GM23338 (cell line): ENCODE measurements at regions not wholly inside any gene's neighbourhood (a gene's known extent, or its start where the extent isn't known, plus 50 kb on each side); places are given as distances from the start of the nearest gene placed in this dataset.

Experiments used
- ATAC-seq: fragments of 200-7000 bp; cut with Tn5 transposase; 3 replicates; pipeline ENCODE4 v1.9.1; 2020
- DNase-seq: peaks from one replicate; pipeline ENCODE4 v3.0.0-alpha.2; 2015; ENCODE audit warnings: low spot score
- H2AFZ ChIP-seq: fragments of 200-600 bp; sonication (generic); 2 replicates; pipeline ENCODE4 v1.8.0; 2016; ENCODE audit warnings: antibody characterized with exemption, mild to moderate bottlenecking, moderate library complexity
- H3F3A ChIP-seq: fragments of 200-600 bp; sonication (generic); replicated peaks from 2 replicates; pipeline ENCODE4 v1.8.0; 2017; ENCODE audit warnings: antibody characterized with exemption, mixed run types, low read depth
- H3K27ac ChIP-seq: fragments of 200-600 bp; sonication (generic); 2 replicates; pipeline ENCODE4 v1.6.1; 2016; ENCODE audit warnings: low read depth
- H3K27me3 ChIP-seq: fragments of 200-600 bp; sonication (generic); 2 replicates; pipeline ENCODE4 v1.8.0; 2016; ENCODE audit warnings: mild to moderate bottlenecking, mixed run types, moderate library complexity; ENCODE audit not compliant: insufficient read depth
- H3K36me3 ChIP-seq: fragments of 200-600 bp; sonication (generic); 2 replicates; pipeline ENCODE4 v1.8.0; 2016; ENCODE audit warnings: mild to moderate bottlenecking; ENCODE audit not compliant: insufficient read depth
- H3K4me1 ChIP-seq: fragments of 200-600 bp; sonication (generic); 2 replicates; pipeline ENCODE4 v1.8.0; 2016; ENCODE audit warnings: mild to moderate bottlenecking, moderate library complexity; ENCODE audit not compliant: insufficient read depth
- H3K4me2 ChIP-seq: fragments of 200-600 bp; sonication (generic); 2 replicates; pipeline ENCODE4 v1.7.1; 2017; ENCODE audit warnings: mixed run types
- H3K4me3 ChIP-seq: fragments of 200-600 bp; sonication (generic); 2 replicates; pipeline ENCODE4 v1.6.1; 2016; ENCODE audit warnings: mixed run types
- H3K79me2 ChIP-seq: fragments of 200-600 bp; sonication (generic); replicated peaks from 2 replicates; pipeline ENCODE4 v1.8.0; 2017; ENCODE audit warnings: mild to moderate bottlenecking; ENCODE audit not compliant: insufficient read depth
- H3K9me2 ChIP-seq: fragments of 200-600 bp; sonication (generic); 2 replicates; pipeline ENCODE4 v1.8.0; 2017; ENCODE audit not compliant: insufficient read depth
- H4K20me1 ChIP-seq: fragments of 200-600 bp; sonication (generic); replicated peaks from 2 replicates; pipeline ENCODE4 v1.8.0; 2017; ENCODE audit warnings: mild to moderate bottlenecking; ENCODE audit not compliant: insufficient read depth
- H3K27ac Mint-ChIP-seq: 2 replicates; pipeline ENCODE4 v1.8.0; 2020; ENCODE audit warnings: inconsistent platforms, mild to moderate bottlenecking, moderate library complexity, mixed read lengths
- H3K27me3 Mint-ChIP-seq: 3 replicates; pipeline ENCODE4 v1.8.0; 2022; ENCODE audit warnings: low read depth, mild to moderate bottlenecking, moderate library complexity, mixed read lengths, inconsistent platforms; ENCODE audit not compliant: insufficient read depth, poor library complexity
- H3K36me3 Mint-ChIP-seq: 3 replicates; pipeline ENCODE4 v1.8.0; 2021; ENCODE audit warnings: low read depth, mild to moderate bottlenecking, inconsistent platforms, moderate library complexity, mixed read lengths
- H3K4me1 Mint-ChIP-seq: 3 replicates; pipeline ENCODE4 v1.8.0; 2020; ENCODE audit warnings: mild to moderate bottlenecking, inconsistent platforms, mixed read lengths
- H3K4me3 Mint-ChIP-seq: 3 replicates; pipeline ENCODE4 v1.8.0; 2021; ENCODE audit warnings: moderate library complexity, mild to moderate bottlenecking, inconsistent platforms, mixed read lengths
- H3K9me3 Mint-ChIP-seq: 3 replicates; pipeline ENCODE4 v1.8.0; 2020; ENCODE audit warnings: moderate library complexity, mild to moderate bottlenecking, inconsistent platforms, mixed read lengths
- ETS1 ChIP-seq: IDR thresholded peaks from 2 replicates; pipeline ENCODE4 v1.6.1; 2016; ENCODE audit warnings: antibody characterized with exemption
- EZH2phosphoT487 ChIP-seq: fragments of 200-600 bp; sonication (generic); IDR thresholded peaks from one replicate; pipeline ENCODE4 v1.8.1; 2018; ENCODE audit warnings: antibody characterized with exemption; ENCODE audit not compliant: unreplicated experiment
- NANOG ChIP-seq: IDR thresholded peaks from 2 replicates; pipeline ENCODE4 v1.6.1; 2016; ENCODE audit warnings: antibody characterized with exemption, borderline replicate concordance
- POLR2AphosphoS5 ChIP-seq: IDR thresholded peaks from 2 replicates; pipeline ENCODE4 v1.6.1; 2016; ENCODE audit warnings: antibody characterized with exemption, low read depth
- ZNF331 ChIP-seq: fragments of 250-450 bp; sonication (Bioruptor Pico); IDR thresholded peaks from 2 replicates; pipeline ENCODE4 v1.5.0; 2020; ENCODE audit warnings: low read depth, mild to moderate bottlenecking, moderate library complexity
- TF ChIP-seq, protein P1 (sequence below): fragments of 250-450 bp; sonication (Bioruptor Pico); IDR thresholded peaks from 2 replicates; pipeline ENCODE4 v1.5.0; 2020; ENCODE audit warnings: mild to moderate bottlenecking, moderate library complexity

GRCh38 chr2:111673526-111673925 lies 210.5 kb downstream of the ANAPC1 start (continued):
- TF ChIP-seq, protein P1, sequence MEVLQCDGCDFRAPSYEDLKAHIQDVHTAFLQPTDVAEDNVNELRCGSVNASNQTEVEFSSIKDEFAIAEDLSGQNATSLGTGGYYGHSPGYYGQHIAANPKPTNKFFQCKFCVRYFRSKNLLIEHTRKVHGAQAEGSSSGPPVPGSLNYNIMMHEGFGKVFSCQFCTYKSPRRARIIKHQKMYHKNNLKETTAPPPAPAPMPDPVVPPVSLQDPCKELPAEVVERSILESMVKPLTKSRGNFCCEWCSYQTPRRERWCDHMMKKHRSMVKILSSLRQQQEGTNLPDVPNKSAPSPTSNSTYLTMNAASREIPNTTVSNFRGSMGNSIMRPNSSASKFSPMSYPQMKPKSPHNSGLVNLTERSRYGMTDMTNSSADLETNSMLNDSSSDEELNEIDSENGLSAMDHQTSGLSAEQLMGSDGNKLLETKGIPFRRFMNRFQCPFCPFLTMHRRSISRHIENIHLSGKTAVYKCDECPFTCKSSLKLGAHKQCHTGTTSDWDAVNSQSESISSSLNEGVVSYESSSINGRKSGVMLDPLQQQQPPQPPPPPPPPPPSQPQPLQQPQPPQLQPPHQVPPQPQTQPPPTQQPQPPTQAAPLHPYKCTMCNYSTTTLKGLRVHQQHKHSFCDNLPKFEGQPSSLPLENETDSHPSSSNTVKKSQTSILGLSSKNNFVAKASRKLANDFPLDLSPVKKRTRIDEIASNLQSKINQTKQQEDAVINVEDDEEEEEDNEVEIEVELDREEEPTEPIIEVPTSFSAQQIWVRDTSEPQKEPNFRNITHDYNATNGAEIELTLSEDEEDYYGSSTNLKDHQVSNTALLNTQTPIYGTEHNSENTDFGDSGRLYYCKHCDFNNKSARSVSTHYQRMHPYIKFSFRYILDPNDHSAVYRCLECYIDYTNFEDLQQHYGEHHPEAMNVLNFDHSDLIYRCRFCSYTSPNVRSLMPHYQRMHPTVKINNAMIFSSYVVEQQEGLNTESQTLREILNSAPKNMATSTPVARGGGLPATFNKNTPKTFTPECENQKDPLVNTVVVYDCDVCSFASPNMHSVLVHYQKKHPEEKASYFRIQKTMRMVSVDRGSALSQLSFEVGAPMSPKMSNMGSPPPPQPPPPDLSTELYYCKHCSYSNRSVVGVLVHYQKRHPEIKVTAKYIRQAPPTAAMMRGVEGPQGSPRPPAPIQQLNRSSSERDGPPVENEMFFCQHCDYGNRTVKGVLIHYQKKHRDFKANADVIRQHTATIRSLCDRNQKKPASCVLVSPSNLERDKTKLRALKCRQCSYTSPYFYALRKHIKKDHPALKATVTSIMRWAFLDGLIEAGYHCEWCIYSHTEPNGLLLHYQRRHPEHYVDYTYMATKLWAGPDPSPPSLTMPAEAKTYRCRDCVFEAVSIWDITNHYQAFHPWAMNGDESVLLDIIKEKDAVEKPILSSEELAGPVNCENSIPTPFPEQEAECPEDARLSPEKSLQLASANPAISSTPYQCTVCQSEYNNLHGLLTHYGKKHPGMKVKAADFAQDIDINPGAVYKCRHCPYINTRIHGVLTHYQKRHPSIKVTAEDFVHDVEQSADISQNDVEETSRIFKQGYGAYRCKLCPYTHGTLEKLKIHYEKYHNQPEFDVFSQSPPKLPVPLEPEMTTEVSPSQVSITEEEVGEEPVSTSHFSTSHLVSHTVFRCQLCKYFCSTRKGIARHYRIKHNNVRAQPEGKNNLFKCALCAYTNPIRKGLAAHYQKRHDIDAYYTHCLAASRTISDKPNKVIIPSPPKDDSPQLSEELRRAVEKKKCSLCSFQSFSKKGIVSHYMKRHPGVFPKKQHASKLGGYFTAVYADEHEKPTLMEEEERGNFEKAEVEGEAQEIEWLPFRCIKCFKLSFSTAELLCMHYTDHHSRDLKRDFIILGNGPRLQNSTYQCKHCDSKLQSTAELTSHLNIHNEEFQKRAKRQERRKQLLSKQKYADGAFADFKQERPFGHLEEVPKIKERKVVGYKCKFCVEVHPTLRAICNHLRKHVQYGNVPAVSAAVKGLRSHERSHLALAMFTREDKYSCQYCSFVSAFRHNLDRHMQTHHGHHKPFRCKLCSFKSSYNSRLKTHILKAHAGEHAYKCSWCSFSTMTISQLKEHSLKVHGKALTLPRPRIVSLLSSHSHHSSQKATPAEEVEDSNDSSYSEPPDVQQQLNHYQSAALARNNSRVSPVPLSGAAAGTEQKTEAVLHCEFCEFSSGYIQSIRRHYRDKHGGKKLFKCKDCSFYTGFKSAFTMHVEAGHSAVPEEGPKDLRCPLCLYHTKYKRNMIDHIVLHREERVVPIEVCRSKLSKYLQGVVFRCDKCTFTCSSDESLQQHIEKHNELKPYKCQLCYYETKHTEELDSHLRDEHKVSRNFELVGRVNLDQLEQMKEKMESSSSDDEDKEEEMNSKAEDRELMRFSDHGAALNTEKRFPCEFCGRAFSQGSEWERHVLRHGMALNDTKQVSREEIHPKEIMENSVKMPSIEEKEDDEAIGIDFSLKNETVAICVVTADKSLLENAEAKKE = no peak
- no peak for TF ChIP-seq NANOG
- no peak for TF ChIP-seq EZH2phosphoT487

- H3K4me3 Mint-ChIP-seq = no peak overlapping the region
- no peak for ATAC-seq
- Histone ChIP-seq H3K4me3 (no peak overlapping the region), H3K27me3 (no peaks in the 10 kb centered on the region), H3K4me2 (no peak overlapping the region), H4K20me1 (no peaks in the 10 kb centered on the region), H3K4me1 (peaks cover 13% of the 10 kb centered on the region; the same call in 1 of the 2 replicates), H3K79me2 (no peaks in the 10 kb centered on the region), H3K36me3 (no peaks in the 10 kb centered on the region), H2AFZ (no peak overlapping the region), H3K9me2 (no peaks in the 10 kb centered on the region), H3F3A (no peaks in the 10 kb centered on the region), H3K27ac (no peak overlapping the region)
- TF ChIP-seq ZNF331 (no peak), POLR2AphosphoS5 (no peak), NANOG (no peak), ETS1 (no peak)
- TF ChIP-seq, protein P1 = no peak
- peaks cover 10% of the 10 kb centered on the region for H3K36me3 Mint-ChIP-seq
- peaks cover 16% of the 10 kb centered on the region for H3K9me3 Mint-ChIP-seq
- DNase-seq = no peak
- peaks cover 3% of the 10 kb centered on the region for H3K27me3 Mint-ChIP-seq
- H3K4me1 Mint-ChIP-seq = peaks cover 15% of the 10 kb centered on the region
- H3K27ac Mint-ChIP-seq = peak overlapping the region; percentile 27; the same call in 1 of the 2 replicates
These were observed 208.4 kb downstream of the ANAPC1 start for GRCh38 chr2:111675419-111676194.
